LNCAP (cell line): ENCODE measurements at regions not wholly inside any gene's neighbourhood (a gene's known extent, or its start where the extent isn't known, plus 50 kb on each side); places are given as distances from the start of the nearest gene placed in this dataset.

Source experiments
- TF ChIP-seq, protein P1 (sequence below): fragments of 450-650 bp; IDR thresholded peaks from 2 replicates; pipeline ENCODE4 v1.5.1; 2017; ENCODE audit warnings: mild to moderate bottlenecking

DNA sequence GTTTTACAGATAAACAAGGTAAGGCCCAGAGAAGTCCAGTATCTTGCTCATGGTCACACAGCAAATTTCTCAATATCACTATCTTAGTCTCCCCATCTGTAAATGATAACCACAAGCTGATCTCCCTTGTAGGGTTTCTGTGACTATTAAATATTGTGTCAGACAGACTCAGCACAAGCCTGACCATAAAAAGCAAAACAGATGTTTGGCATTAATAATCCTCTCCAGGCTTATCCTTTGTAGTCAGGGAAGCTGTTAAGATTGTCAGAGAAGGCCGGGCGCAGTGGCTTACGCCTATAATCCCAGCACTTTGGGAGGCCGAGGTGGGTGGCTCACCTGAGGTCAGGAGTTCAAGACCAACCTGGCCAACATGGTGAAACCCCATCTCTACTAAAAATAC, 173.2 kb upstream of the PRICKLE2 start:
- TF ChIP-seq, protein P1, sequence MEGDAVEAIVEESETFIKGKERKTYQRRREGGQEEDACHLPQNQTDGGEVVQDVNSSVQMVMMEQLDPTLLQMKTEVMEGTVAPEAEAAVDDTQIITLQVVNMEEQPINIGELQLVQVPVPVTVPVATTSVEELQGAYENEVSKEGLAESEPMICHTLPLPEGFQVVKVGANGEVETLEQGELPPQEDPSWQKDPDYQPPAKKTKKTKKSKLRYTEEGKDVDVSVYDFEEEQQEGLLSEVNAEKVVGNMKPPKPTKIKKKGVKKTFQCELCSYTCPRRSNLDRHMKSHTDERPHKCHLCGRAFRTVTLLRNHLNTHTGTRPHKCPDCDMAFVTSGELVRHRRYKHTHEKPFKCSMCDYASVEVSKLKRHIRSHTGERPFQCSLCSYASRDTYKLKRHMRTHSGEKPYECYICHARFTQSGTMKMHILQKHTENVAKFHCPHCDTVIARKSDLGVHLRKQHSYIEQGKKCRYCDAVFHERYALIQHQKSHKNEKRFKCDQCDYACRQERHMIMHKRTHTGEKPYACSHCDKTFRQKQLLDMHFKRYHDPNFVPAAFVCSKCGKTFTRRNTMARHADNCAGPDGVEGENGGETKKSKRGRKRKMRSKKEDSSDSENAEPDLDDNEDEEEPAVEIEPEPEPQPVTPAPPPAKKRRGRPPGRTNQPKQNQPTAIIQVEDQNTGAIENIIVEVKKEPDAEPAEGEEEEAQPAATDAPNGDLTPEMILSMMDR = no peak

DNA sequence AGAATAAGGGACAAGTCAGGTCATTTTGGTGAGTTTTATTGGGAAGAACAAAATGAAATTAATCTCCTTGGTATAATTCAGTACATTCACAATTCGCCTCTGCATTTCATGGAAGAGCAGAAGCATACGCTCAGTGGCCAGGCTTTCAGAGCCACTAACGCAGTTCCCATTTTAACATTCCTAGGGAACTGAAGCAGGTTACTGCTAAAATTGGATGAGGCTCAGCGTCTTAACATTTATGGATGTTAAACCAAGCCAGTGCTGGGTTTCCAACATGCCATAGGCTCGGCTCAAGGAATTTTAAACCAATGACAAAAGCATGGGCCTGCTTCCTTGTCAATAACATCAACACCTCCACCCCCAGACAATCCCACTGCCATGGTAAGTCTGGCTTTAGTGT, 172.7 kb upstream of the PRICKLE2 start:
- TF ChIP-seq, protein P1 = no peak

DNA sequence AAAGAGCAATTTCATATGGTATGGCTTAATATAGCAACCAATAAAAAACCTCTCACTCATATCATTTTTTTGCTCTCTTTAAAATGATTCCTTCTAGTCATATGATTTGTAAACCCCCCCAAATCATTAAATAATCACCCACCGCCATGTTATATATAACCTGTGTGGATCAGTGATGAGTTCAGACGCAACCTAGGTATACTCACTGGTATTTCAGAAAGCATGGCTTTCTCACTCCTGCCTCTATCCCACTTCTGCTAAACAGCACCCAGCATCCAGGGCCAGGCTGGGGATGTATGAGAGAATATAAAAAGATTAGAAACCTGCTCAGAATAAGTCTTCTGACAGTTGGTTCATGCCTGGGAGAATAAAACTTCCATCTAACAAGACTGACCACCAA, 172.3 kb upstream of the PRICKLE2 start:
- TF ChIP-seq, protein P1 = no peak

DNA sequence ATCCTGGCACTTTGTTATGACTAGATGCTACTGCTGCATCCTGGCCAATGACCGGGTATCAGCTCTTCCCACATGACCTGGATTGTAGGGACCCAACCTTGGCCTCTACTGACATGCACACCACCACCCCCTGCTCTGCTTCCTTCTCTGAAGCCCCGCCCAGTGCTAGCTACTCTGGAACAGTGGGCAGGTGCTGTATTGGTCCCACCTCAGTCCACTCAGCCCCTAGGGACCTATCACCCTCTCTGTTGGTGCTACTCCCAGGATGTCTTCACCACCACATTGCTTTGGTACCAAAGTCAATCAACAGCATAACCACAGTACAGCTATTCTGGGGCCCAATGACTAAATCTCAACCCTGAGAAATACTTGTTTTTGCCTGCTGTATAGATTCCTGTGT, 170.2 kb upstream of the PRICKLE2 start:
- TF ChIP-seq, protein P1 = no peak

DNA sequence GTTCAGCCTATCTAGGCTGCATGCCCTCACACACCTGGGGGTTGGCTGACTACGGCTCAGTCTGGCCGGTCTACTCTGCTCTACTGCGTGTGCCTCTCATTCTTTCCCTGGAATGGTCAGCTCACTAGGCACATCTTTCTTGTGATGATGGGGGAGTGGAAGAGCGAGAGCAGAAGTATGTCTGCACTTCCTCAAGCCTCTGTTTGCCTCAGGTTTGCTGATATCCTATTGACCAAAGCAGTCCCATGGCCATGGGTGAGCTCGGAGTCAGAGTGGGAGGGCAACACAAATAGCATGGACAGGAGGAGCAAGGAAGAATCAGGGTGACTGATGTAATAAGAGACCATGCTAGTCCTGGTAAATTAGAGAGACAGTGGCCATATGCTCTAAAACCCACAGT, 167.9 kb upstream of the PRICKLE2 start:
- TF ChIP-seq, protein P1 = no peak

DNA sequence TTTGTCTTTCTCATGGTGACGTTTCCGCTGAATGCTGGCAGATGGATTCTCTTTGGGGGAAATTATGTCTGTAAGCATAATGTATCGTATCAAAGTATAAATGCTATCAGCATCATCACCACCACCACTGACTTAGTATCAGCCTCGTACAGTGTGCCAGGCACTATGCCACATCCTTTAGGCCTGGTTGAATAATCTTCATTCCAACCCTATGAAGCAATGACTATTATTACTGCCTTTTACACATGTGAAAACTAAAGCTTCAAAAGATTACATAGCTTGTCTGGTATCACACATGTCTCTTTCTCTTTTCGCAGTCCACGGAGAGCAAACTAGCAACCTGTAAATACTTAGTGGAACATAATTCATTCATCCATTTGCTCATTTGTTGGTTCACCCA, 166.7 kb upstream of the PRICKLE2 start:
- TF ChIP-seq, protein P1 = no peak

DNA sequence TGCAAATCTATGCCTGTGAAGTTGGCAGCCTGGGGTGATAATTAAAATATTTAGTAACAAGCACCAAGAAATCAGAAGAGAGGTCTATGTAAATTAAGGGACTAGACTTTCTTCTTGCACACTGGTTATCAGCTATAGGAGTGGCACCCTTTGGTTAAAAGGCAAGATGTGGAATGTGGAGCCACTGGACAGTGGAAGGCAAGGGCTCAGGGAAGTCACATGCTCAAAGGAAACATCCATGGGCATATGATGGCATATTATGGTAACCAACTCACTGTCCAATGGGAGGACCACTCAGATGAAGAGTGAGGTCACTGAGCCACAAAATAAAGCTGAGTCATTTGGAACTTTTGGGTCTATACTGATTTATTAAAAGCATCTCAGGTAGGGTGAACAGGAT, 165.6 kb upstream of the PRICKLE2 start:
- TF ChIP-seq, protein P1 = no peak

DNA sequence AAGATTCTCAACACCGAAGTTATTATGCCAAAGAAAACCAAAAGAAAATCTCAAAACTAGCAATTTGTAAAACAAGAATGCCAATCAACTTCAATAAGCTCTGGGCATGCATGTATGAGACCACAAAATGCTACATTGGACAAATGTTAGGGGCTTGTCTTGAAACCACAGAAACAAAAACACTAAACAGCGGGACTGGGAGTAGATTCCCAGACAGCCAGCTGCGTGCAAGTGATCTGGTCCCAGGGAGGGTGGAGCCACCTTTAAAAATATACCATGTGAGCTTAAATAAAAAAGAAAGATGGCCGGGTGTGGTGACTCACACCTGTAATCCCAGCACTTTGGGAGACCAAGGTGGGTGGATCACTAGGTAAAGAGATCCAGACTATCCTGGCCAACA, 163.6 kb upstream of the PRICKLE2 start:
- TF ChIP-seq, protein P1 = no peak
